Memory B cell (primary cell): ENCODE measurements at regions not wholly inside any gene's neighbourhood (a gene's known extent, or its start where the extent isn't known, plus 50 kb on each side); places are given as distances from the start of the nearest gene placed in this dataset.

ENCODE experiments used
- ATAC-seq: fragments of 150-1000 bp; cut with Tn5 transposase; 2 replicates; pipeline ENCODE4 v1.10.0; 2021; ENCODE audit warnings: low read depth, mild to moderate bottlenecking, moderate library complexity
- DNase-seq, 2 donors: peaks; one replicate each; pipeline ENCODE4 v3.0.0; 2022; ENCODE audit warnings: low spot score in 2 of 2
- H3K27ac Mint-ChIP-seq: one replicate; pipeline ENCODE4 v1.8.0; 2022; ENCODE audit warnings: mild to moderate bottlenecking, moderate library complexity, mixed read lengths
- H3K27me3 Mint-ChIP-seq: one replicate; pipeline ENCODE4 v1.8.0; 2022; ENCODE audit warnings: mixed read lengths
- H3K36me3 Mint-ChIP-seq: one replicate; pipeline ENCODE4 v1.8.0; 2022; ENCODE audit warnings: mild to moderate bottlenecking, mixed read lengths
- H3K4me1 Mint-ChIP-seq: one replicate; pipeline ENCODE4 v1.8.0; 2022; ENCODE audit warnings: mixed read lengths
- H3K4me3 Mint-ChIP-seq: one replicate; pipeline ENCODE4 v1.8.0; 2022; ENCODE audit warnings: mild to moderate bottlenecking, moderate library complexity, mixed read lengths
- H3K9me3 Mint-ChIP-seq: one replicate; pipeline ENCODE4 v1.8.0; 2022; ENCODE audit warnings: mixed read lengths

- Mint-ChIP-seq H3K9me3 (peaks cover 3% of the 10 kb centered on the region), H3K36me3 (no peaks in the 10 kb centered on the region), H3K27ac (no peak overlapping the region), H3K4me1 (no peaks in the 10 kb centered on the region), H3K27me3 (no peaks in the 10 kb centered on the region), H3K4me3 (no peak overlapping the region)
- no peak for DNase-seq
- ATAC-seq = no peak
Measured at GRCh38 chr3:147838652-147839051, 429.5 kb downstream of the ZIC1 start.

GRCh38 chr3:147843331-147843730, 434.2 kb downstream of the ZIC1 start:
- H3K27me3 Mint-ChIP-seq = no peaks in the 10 kb centered on the region
- ATAC-seq (no peak), DNase-seq (no peak)
- H3K4me3 Mint-ChIP-seq = no peak overlapping the region
- H3K27ac Mint-ChIP-seq = no peak overlapping the region
- H3K9me3 Mint-ChIP-seq = peaks cover 4% of the 10 kb centered on the region
- no peaks in the 10 kb centered on the region for H3K4me1 Mint-ChIP-seq
- H3K36me3 Mint-ChIP-seq = no peaks in the 10 kb centered on the region

- no peak for ATAC-seq
- H3K4me1 Mint-ChIP-seq = no peaks in the 10 kb centered on the region
- no peak overlapping the region for H3K27ac Mint-ChIP-seq
- H3K9me3 Mint-ChIP-seq = peaks cover 4% of the 10 kb centered on the region
- H3K27me3 Mint-ChIP-seq = no peaks in the 10 kb centered on the region
- no peaks in the 10 kb centered on the region for H3K36me3 Mint-ChIP-seq
- DNase-seq = no peak
- H3K4me3 Mint-ChIP-seq = no peak overlapping the region
Measured at GRCh38 chr3:147846293-147846692, 437.1 kb downstream of the ZIC1 start.

GRCh38 chr3:147846854-147847478, 437.8 kb downstream of the ZIC1 start:
- no peak overlapping the region for H3K4me3 Mint-ChIP-seq
- ATAC-seq (no peak), DNase-seq (no peak)
- no peaks in the 10 kb centered on the region for H3K4me1 Mint-ChIP-seq
- H3K27ac Mint-ChIP-seq = no peak overlapping the region
- no peaks in the 10 kb centered on the region for H3K36me3 Mint-ChIP-seq
- peaks cover 4% of the 10 kb centered on the region for H3K9me3 Mint-ChIP-seq
- no peaks in the 10 kb centered on the region for H3K27me3 Mint-ChIP-seq

GRCh38 chr3:147851062-147851461, 441.9 kb downstream of the ZIC1 start:
- Mint-ChIP-seq H3K36me3 (no peaks in the 10 kb centered on the region), H3K27ac (no peak overlapping the region), H3K27me3 (no peaks in the 10 kb centered on the region), H3K4me3 (no peak overlapping the region), H3K4me1 (no peaks in the 10 kb centered on the region), H3K9me3 (no peaks in the 10 kb centered on the region)
- no peak for DNase-seq
- ATAC-seq = no peak

GRCh38 chr3:147854542-147854941, 445.4 kb downstream of the ZIC1 start:
- ATAC-seq (no peak), DNase-seq (no peak)
- Mint-ChIP-seq H3K4me1 (no peaks in the 10 kb centered on the region), H3K4me3 (no peak overlapping the region), H3K9me3 (no peaks in the 10 kb centered on the region), H3K27me3 (no peaks in the 10 kb centered on the region), H3K36me3 (no peaks in the 10 kb centered on the region), H3K27ac (no peak overlapping the region)

GRCh38 chr3:147864754-147865354, 455.7 kb downstream of the ZIC1 start:
- H3K4me1 Mint-ChIP-seq = no peaks in the 10 kb centered on the region
- DNase-seq (no peak), ATAC-seq (no peak)
- H3K9me3 Mint-ChIP-seq = peaks cover 10% of the 10 kb centered on the region
- no peak overlapping the region for H3K27ac Mint-ChIP-seq
- no peak overlapping the region for H3K4me3 Mint-ChIP-seq
- no peaks in the 10 kb centered on the region for H3K36me3 Mint-ChIP-seq
- H3K27me3 Mint-ChIP-seq = no peaks in the 10 kb centered on the region

GRCh38 chr3:147866561-147866960, 457.4 kb downstream of the ZIC1 start:
- no peak for DNase-seq
- no peak overlapping the region for H3K27ac Mint-ChIP-seq
- H3K36me3 Mint-ChIP-seq = no peaks in the 10 kb centered on the region
- no peaks in the 10 kb centered on the region for H3K27me3 Mint-ChIP-seq
- ATAC-seq = no peak
- peaks cover 10% of the 10 kb centered on the region for H3K9me3 Mint-ChIP-seq
- no peaks in the 10 kb centered on the region for H3K4me1 Mint-ChIP-seq
- no peak overlapping the region for H3K4me3 Mint-ChIP-seq

GRCh38 chr3:147872568-147872967, 463.4 kb downstream of the ZIC1 start:
- Mint-ChIP-seq H3K27me3 (no peaks in the 10 kb centered on the region), H3K9me3 (peaks cover 2% of the 10 kb centered on the region), H3K27ac (no peak overlapping the region), H3K4me3 (no peak overlapping the region), H3K36me3 (no peaks in the 10 kb centered on the region), H3K4me1 (no peaks in the 10 kb centered on the region)
- ATAC-seq (no peak), DNase-seq (no peak)

- H3K36me3 Mint-ChIP-seq = no peaks in the 10 kb centered on the region
- ATAC-seq (no peak), DNase-seq (no peak)
- H3K27me3 Mint-ChIP-seq = no peaks in the 10 kb centered on the region
- peaks cover 2% of the 10 kb centered on the region for H3K9me3 Mint-ChIP-seq
- no peaks in the 10 kb centered on the region for H3K4me1 Mint-ChIP-seq
- H3K27ac Mint-ChIP-seq = no peak overlapping the region
- no peak overlapping the region for H3K4me3 Mint-ChIP-seq
Measured at GRCh38 chr3:147875498-147875897, 466.3 kb downstream of the ZIC1 start.

- Mint-ChIP-seq H3K36me3 (no peaks in the 10 kb centered on the region), H3K27ac (no peak overlapping the region), H3K9me3 (no peaks in the 10 kb centered on the region), H3K4me1 (no peaks in the 10 kb centered on the region), H3K27me3 (no peaks in the 10 kb centered on the region), H3K4me3 (no peak overlapping the region)
- ATAC-seq (no peak), DNase-seq (no peak)
Measured at GRCh38 chr3:147881933-147882332, 472.8 kb downstream of the ZIC1 start.

GRCh38 chr3:147886879-147887278, 477.7 kb downstream of the ZIC1 start:
- H3K27ac Mint-ChIP-seq = no peak overlapping the region
- DNase-seq = no peak

GRCh38 chr3:147887797-147888196, 478.6 kb downstream of the ZIC1 start:
- no peaks in the 10 kb centered on the region for H3K36me3 Mint-ChIP-seq
- H3K4me1 Mint-ChIP-seq = no peaks in the 10 kb centered on the region
- no peak for DNase-seq
- ATAC-seq = no peak
- no peaks in the 10 kb centered on the region for H3K27me3 Mint-ChIP-seq
- no peak overlapping the region for H3K27ac Mint-ChIP-seq
- H3K9me3 Mint-ChIP-seq = peaks cover 2% of the 10 kb centered on the region
- H3K4me3 Mint-ChIP-seq = no peak overlapping the region

More at GRCh38 chr3:147886879-147887278, 477.7 kb downstream of the ZIC1 start:
- Mint-ChIP-seq H3K27me3 (no peaks in the 10 kb centered on the region), H3K4me3 (no peak overlapping the region), H3K9me3 (no peaks in the 10 kb centered on the region), H3K36me3 (no peaks in the 10 kb centered on the region), H3K4me1 (no peaks in the 10 kb centered on the region)
- no peak for ATAC-seq

- Mint-ChIP-seq H3K9me3 (peaks cover 2% of the 10 kb centered on the region), H3K27me3 (no peaks in the 10 kb centered on the region), H3K4me1 (no peaks in the 10 kb centered on the region), H3K36me3 (no peaks in the 10 kb centered on the region), H3K4me3 (no peak overlapping the region), H3K27ac (no peak overlapping the region)
- DNase-seq (no peak), ATAC-seq (no peak)
Measured at GRCh38 chr3:147890114-147890513, 480.9 kb downstream of the ZIC1 start.

GRCh38 chr3:147895509-147895908, 486.3 kb downstream of the ZIC1 start:
- no peak overlapping the region for H3K4me3 Mint-ChIP-seq
- peaks cover 5% of the 10 kb centered on the region for H3K9me3 Mint-ChIP-seq
- ATAC-seq = no peak
- H3K27me3 Mint-ChIP-seq = no peaks in the 10 kb centered on the region
- H3K4me1 Mint-ChIP-seq = no peaks in the 10 kb centered on the region
- no peaks in the 10 kb centered on the region for H3K36me3 Mint-ChIP-seq
- no peak for DNase-seq
- no peak overlapping the region for H3K27ac Mint-ChIP-seq
